ENCODE measurements at regions not wholly inside any gene's neighbourhood (a gene's known extent, or its start where the extent isn't known, plus 50 kb on each side); places are given as distances from the start of the nearest gene placed in this dataset.
"Not testable (repeated sequence)": the region's sequence is repeated elsewhere in the genome, so short reads cannot be mapped to it uniquely, and the experiment has no call there.

DNA sequence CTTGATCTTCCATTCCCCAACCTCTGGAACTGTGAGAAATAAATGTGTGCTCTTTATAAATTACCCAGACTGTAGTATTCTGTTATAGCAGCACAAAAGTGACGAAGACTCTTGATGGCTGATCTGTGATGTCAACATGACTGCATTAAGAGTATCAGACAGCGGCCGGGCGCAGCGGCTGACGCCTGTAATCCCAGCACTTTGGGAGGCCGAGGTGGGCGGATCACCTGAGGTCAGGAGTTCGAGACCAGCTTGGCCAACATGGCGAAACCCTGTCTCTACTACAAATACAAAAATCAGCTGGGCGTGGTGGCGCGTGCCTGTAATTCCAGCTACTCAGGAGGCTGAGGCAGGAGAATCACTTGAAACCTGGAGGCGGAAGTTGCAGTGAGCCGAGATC is 56.3 kb upstream of the ARL4C start:
- not testable (repeated sequence) for DNase-seq

DNA sequence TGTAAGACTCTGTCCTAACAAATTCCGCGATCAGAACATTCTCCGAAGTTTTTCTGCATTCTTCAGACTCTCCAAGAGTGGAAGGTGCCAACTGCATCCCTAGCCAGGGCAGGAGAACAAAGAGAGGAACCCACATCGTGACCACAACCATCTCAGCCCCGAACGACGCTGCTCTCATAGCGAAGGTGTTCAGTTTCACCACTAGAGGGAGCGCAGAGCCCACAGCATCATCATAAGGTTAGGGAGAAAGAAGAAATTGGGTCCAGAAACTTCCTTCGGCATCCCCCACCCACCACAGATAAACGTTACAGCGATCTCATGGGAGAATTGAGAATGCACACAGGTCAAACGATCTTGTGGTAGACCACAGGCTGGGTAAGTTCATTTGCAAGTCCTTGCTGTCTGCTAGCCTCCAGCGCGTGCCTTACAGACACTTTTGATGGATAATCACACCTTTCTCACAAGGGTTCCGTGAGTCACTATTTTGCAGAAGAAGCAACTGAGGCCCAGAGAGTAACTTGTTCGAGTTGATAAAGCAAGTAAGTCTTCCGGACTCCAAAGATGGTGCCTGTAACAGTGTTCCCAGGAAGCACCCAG is 53.7 kb upstream of the ARL4C start:
- peak; percentile 91 for DNase-seq

DNA sequence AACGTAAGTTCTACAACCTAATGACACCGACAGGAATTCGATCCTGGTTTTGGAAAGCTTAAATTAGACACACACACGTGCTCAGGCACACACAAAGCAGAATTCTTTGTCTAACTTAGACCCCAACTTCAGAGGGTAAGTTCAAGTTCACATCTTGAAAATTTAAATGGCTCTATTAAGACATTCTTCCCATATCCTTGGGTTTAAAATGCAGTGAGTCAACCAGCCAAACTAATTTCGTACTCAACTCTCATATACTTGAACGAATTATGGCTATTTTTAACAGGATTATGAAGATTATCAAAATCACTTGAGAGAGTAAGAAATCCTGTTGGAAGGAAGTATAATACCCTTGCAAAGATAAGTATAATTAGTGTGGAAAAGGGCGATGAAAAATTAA is 53.2 kb upstream of the ARL4C start:
- no peak for DNase-seq

DNA sequence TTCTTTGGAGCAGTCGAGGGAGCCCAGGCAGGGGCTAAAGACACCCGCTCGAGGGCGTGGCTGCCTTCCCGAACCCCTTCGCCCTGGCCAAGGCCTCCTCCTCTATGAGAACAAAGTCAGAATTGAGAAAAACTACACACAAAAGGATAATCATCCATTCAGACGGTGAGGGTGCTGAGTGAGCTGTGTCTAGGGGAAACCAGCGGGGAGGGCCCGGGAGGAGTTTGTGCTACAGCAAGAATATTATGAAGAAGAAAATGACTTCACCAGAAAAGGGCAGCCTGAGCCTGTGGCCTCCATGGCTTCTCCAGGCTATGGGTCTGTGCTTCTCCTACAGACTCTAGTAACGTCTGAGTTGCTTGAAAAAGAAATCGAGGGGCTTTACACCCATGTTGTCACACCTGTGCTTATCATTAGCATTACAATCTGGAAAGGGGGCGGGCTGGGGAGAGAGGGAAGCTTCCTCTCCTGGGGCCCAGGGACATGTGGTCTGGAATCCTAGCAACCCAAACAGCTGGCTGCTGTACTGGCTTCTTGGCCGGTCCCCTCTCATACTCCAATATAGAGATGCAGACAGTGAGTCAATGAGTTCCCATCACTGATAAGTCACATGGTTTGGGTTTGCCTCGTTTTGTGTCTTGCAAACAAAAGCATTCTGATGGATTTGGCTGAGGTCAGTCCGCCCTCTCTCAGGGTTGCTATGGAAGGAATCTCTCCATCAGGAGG is 52.0 kb upstream of the ARL4C start:
- DNase-seq = no peak

DNA sequence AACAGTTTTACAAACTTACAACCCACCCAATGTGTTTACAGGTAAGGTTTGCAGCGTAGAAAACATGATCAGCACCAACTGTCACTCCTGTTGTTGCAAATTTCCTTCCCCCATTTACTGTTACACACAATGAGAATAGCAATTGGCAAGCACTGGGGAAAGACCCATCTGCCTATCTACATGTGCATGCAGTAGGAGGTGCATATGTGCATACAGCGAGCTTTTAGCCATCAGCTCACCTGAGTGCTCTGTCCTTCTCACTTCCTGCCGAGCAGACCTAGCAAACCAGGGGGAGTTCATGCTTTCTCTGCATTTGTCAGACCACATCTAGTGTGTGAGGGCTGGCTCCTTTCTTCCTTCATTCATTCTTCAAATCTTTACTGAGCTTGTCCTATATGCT is 49.9 kb upstream of the ARL4C start:
- no peak for DNase-seq

Measured in eye (tissue), 1 donor.